OCI-LY3 (cell line): ENCODE measurements at regions not wholly inside any gene's neighbourhood (a gene's known extent, or its start where the extent isn't known, plus 50 kb on each side); places are given as distances from the start of the nearest gene placed in this dataset.

Source experiments
- H2AFZ ChIP-seq: fragments of 200-600, 300-600 bp; shearing (Covaris generic); 2 replicates; pipeline ENCODE4 v1.6.0; 2014; ENCODE audit warnings: antibody characterized with exemption, low read depth, low read length
- H3K27ac ChIP-seq: fragments of 200-600, 300-600 bp; sonication (generic); 2 replicates; pipeline ENCODE4 v1.5.1; 2014; ENCODE audit warnings: mild to moderate bottlenecking, low read length, moderate library complexity, mixed read lengths
- H3K27me3 ChIP-seq: fragments of 200-600, 300-600 bp; sonication (generic); 2 replicates; pipeline ENCODE4 v1.6.1; 2014; ENCODE audit warnings: low read depth, low read length, mixed read lengths
- H3K36me3 ChIP-seq: fragments of 200-600, 300-600 bp; sonication (generic); replicated peaks from 2 replicates; pipeline ENCODE3; 2014; ENCODE audit warnings: low read depth, low read length, mixed read lengths
- H3K4me1 ChIP-seq: fragments of 300-600, 200-600 bp; sonication (generic); 2 replicates; pipeline ENCODE4 v1.6.1; 2014; ENCODE audit warnings: low read length, mixed read lengths
- H3K4me2 ChIP-seq: fragments of 200-600, 300-600 bp; sonication (generic); 2 replicates; pipeline ENCODE4 v1.6.1; 2014; ENCODE audit warnings: low read length, mixed read lengths
- H3K4me3 ChIP-seq: fragments of 300-600, 200-600 bp; sonication (generic); 2 replicates; pipeline ENCODE4 v1.5.1; 2014; ENCODE audit warnings: antibody characterized with exemption, mild to moderate bottlenecking, low read length, moderate library complexity
- H3K79me2 ChIP-seq: fragments of 300-600, 200-600 bp; shearing (Covaris generic); 2 replicates; pipeline ENCODE4 v1.6.1; 2014; ENCODE audit warnings: mild to moderate bottlenecking, low read length, mixed read lengths
- H3K9ac ChIP-seq: fragments of 300-600, 200-600 bp; shearing (Covaris generic); 2 replicates; pipeline ENCODE4 v1.6.0; 2014; ENCODE audit warnings: mild to moderate bottlenecking, low read length, moderate library complexity
- H3K9me3 ChIP-seq: fragments of 200-600, 300-600 bp; shearing (Covaris generic); 2 replicates; pipeline ENCODE4 v1.6.1; 2014; ENCODE audit warnings: low read length, mixed read lengths; ENCODE audit not compliant: insufficient read depth
- H4K20me1 ChIP-seq: fragments of 200-600, 300-600 bp; sonication (generic); 2 replicates; pipeline ENCODE4 v1.6.1; 2016; ENCODE audit warnings: low read length, mixed read lengths; ENCODE audit not compliant: insufficient read depth
- CTCF ChIP-seq: fragments of 200-600, 300-600 bp; sonication (generic); IDR thresholded peaks from 2 replicates; pipeline ENCODE4 v1.5.1; 2014; ENCODE audit warnings: antibody characterized with exemption, low read length, low read depth
- EZH2phosphoT487 ChIP-seq: fragments of 200-600 bp; shearing (Covaris generic); IDR thresholded peaks from 2 replicates; pipeline ENCODE4 v1.6.1; 2018; ENCODE audit warnings: antibody characterized with exemption, mixed run types, low read depth

GRCh38 chr6:115362234-115362633, 698.5 kb downstream of the FRK start:
- H3K9me3 ChIP-seq = no peaks in the 10 kb centered on the region
- H4K20me1 ChIP-seq = no peaks in the 10 kb centered on the region
- no peak overlapping the region for H3K9ac ChIP-seq
- no peak overlapping the region for H3K4me2 ChIP-seq
- H3K27ac ChIP-seq = no peak overlapping the region
- no peaks in the 10 kb centered on the region for H3K79me2 ChIP-seq
- peaks cover 16% of the 10 kb centered on the region for H3K4me1 ChIP-seq
- H2AFZ ChIP-seq = no peak overlapping the region
- no peaks in the 10 kb centered on the region for H3K36me3 ChIP-seq
- H3K27me3 ChIP-seq = no peaks in the 10 kb centered on the region
- TF ChIP-seq CTCF (no peak), EZH2phosphoT487 (no peak)
- no peak overlapping the region for H3K4me3 ChIP-seq

DNA sequence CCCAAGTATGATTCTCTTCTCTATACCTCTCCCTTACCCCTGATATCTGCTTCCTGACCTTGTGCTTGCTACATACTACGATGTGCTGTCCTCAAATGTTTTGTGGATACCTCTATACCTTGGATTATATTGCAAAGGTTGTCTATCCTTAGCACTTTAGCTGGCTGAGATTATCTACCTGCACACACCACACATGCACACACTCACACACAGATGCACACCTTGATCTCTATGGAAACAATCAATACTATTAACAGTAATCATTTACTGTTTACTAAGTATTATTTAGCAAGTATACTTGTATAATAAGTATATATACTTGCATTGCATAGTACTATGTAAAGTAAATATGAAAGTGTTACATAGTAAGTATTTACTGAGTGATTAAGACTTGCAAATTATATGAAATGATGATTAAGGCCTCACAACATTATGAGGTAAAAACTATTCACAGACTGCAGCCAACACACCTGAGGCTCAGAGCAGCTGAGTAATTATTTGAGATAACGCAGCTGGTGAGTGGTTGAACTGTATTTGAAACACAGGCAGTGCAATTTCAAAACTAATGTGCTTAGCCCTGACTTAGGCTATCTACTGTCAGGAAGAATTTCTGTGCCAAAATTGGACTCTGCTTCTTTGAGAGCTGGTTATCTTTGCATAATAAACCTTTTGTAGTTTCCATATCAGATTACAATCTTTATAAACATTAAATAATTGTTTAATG, 699.9 kb downstream of the FRK start:
- H3K27me3 ChIP-seq = no peaks in the 10 kb centered on the region
- H4K20me1 ChIP-seq = no peaks in the 10 kb centered on the region
- no peak for TF ChIP-seq CTCF
- no peak for TF ChIP-seq EZH2phosphoT487
- no peak overlapping the region for H2AFZ ChIP-seq
- no peaks in the 10 kb centered on the region for H3K9me3 ChIP-seq
- H3K4me1 ChIP-seq = peaks cover 16% of the 10 kb centered on the region
- no peaks in the 10 kb centered on the region for H3K79me2 ChIP-seq
- H3K27ac ChIP-seq = no peak overlapping the region
- no peak overlapping the region for H3K9ac ChIP-seq
- H3K4me2 ChIP-seq = no peak overlapping the region
- no peaks in the 10 kb centered on the region for H3K36me3 ChIP-seq
- no peak overlapping the region for H3K4me3 ChIP-seq

- TF ChIP-seq EZH2phosphoT487 (no peak), CTCF (no peak)
- Histone ChIP-seq H3K27ac (no peak overlapping the region), H3K9ac (no peak overlapping the region), H4K20me1 (no peaks in the 10 kb centered on the region), H3K79me2 (no peaks in the 10 kb centered on the region), H3K4me2 (no peak overlapping the region), H2AFZ (no peak overlapping the region), H3K4me3 (no peak overlapping the region), H3K36me3 (no peaks in the 10 kb centered on the region), H3K9me3 (no peaks in the 10 kb centered on the region), H3K4me1 (peaks cover 12% of the 10 kb centered on the region), H3K27me3 (no peaks in the 10 kb centered on the region)
Observed at GRCh38 chr6:115358616-115359015, 702.1 kb downstream of the FRK start.

DNA sequence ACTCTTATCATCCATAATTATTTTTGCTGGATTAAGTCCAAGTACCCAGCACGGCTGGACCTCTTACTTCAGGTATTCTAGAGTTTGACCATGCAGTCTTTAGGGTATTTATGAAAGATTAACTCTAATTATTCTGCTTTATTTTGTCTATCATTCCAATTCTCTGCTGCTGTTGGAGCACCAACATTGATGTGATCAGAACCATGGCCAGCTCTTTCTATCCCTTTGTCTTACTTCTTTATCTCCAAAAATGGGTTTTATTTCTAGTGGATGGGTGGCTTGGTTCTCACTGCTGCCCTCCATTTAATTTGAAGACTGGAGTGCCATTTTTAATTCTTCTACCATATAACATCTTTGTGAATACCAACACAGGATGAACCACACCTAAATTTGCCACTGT, 704.3 kb downstream of the FRK start:
- H3K4me2 ChIP-seq = no peak overlapping the region
- no peaks in the 10 kb centered on the region for H4K20me1 ChIP-seq
- H2AFZ ChIP-seq = no peak overlapping the region
- no peaks in the 10 kb centered on the region for H3K79me2 ChIP-seq
- TF ChIP-seq CTCF (no peak), EZH2phosphoT487 (no peak)
- H3K36me3 ChIP-seq = no peaks in the 10 kb centered on the region
- no peaks in the 10 kb centered on the region for H3K9me3 ChIP-seq
- no peak overlapping the region for H3K4me3 ChIP-seq
- no peak overlapping the region for H3K27ac ChIP-seq
- no peak overlapping the region for H3K9ac ChIP-seq
- no peaks in the 10 kb centered on the region for H3K4me1 ChIP-seq
- no peaks in the 10 kb centered on the region for H3K27me3 ChIP-seq
